ENCODE measurements at regions not wholly inside any gene's neighbourhood (a gene's known extent, or its start where the extent isn't known, plus 50 kb on each side); places are given as distances from the start of the nearest gene placed in this dataset.
A peak's percentile ranks its signal among the peaks of the same experiment; 100 is the strongest.
"Not testable (repeated sequence)": the region's sequence is repeated elsewhere in the genome, so short reads cannot be mapped to it uniquely, and the experiment has no call there.

GRCh38 chr6:58117162-58117561 lies 799.7 kb downstream of the PRIM2 start:
- DNase-seq: not testable (repeated sequence)

DNA sequence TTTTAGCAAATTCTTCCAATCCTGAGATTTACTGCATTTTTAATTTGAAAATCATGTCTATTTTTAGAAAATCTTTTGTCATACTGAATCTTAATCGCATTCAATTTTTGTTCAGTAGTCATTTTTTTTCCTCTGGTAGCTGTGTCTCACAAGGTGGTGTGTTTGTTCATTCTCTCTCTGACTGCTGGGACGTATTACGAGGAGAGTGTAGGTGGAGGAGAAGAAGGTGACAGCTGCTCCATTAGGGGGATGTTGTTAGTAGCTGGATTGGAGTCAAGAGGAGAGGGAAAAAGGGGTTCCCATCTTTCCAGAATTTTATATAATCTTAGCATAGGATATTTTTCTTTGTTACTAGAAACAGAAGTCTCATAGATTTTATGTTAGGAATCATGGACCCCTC lies 804.2 kb downstream of the PRIM2 start:
- not testable (repeated sequence) for DNase-seq

DNA sequence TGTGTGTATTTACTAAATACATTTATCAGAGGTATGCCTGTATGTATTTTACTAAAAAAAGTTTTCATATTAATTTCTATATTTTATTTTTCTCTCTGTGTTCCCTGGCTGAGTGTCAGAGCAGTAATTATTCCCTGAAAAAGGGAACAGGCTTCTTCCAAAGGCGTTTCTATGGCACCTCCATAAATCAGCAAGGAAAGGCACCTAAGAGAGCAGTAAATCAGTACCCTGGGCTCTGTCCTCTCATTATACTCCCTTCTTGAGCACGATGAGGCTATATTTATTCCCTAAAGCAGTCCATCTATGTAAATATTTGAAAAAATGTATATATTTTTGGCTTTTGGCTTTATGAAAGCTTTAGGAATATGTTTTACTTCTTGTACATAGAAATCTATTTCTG lies 806.3 kb downstream of the PRIM2 start:
- DNase-seq: not testable (repeated sequence)

- DNase-seq: not testable (repeated sequence)
These were observed 811.1 kb downstream of the PRIM2 start for GRCh38 chr6:58128549-58128948.

DNA sequence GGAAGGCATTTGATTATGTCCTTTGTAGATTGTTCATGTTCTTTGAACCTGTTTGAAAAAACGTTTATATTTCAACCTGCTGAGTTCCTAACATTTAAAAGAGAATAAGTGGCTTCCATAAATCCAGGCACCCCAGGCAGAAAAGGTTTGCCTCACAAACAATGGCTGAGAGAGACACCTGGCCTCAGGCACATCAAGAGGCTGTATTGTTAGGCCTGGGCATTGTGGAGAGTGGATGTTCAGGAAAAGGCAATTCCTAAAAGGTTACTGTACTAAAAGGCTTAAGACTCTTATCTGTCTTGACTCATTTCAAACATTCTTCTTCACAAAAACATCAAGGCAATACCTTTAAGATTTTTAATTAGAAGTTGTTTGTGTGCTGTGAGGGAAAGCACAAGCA lies 811.7 kb downstream of the PRIM2 start:
- not testable (repeated sequence) for DNase-seq

DNA sequence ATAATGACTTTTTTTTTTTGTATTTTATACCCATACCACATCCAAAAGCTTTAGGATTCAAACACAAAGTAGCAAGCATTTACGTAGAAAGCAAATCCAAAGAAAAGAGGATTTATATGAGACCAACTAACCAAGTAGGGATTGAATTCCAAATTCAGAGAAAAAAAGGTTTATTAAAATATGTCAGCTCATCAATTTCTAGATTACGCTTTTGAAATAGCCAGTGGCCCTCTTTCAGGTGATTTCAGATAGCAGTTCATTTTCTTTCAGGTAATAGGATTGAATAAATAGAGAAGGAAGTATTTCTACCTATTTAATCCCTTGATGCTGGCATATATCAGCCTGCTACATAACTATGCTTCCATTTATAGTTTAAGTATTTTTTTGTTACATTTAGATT lies 822.3 kb downstream of the PRIM2 start:
- not testable (repeated sequence) for DNase-seq

DNA sequence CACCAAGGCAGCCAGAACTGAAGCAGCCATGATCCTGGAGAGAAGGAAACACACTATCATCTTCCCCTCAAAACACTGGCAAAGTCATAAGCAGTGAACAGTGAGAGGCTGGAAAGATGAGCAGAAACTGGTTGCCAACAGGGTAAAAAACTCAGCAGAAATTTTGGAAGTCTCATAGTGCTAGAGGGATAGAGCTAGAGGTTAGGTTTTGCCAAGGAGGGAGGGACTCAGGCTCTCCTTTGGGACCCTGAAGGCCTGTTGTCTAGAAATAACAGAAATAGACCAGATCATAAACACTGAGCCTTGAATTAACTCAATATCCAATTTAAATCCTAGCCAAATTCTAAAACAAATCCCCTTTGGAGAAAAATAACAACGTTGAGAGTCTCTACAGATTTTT lies 853.6 kb downstream of the PRIM2 start:
- DNase-seq: not testable (repeated sequence)

GRCh38 chr6:58181557-58182065 lies 864.2 kb downstream of the PRIM2 start:
- DNase-seq: not testable (repeated sequence)

DNA sequence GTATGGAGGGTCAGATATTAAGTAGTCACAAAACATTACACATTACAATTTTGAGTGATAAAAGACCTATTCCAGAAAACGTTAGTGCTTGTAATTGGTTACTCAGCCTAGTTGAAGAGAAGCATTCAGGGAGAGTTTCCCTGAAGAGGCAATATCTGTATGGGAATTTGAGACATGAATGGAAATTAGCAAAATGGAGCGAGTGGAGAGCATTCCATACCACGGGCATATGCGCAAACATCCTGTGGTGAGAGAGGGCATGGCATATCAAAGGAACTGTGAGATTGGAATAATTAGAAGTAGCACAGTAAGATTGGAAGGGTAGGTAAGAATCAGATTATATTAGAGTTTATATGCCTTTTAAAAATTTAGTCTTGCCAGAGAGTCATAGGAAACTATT lies 867.9 kb downstream of the PRIM2 start:
- not testable (repeated sequence) for DNase-seq

- not testable (repeated sequence) for DNase-seq
These were observed 875.8 kb downstream of the PRIM2 start for GRCh38 chr6:58193209-58193608.

DNA sequence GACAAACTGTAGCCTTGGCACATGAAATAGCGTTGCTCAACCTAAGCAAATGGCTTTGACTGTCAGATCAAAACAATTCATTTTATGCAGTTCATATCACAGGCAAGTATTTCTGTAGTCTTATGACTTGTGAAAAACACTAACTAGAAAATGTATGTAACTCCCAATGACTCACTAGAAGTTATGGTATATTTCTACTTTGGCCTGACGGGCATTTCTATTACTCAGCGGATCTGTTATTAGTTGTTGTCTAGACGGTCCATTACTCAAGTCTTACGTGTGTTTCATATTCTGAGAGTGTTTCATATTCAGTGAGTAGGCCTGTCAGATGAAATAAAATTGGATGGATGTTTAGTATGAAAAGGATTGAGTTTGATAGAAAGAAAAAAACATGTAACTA lies 880.9 kb downstream of the PRIM2 start:
- peak; percentile 19 for DNase-seq

DNA sequence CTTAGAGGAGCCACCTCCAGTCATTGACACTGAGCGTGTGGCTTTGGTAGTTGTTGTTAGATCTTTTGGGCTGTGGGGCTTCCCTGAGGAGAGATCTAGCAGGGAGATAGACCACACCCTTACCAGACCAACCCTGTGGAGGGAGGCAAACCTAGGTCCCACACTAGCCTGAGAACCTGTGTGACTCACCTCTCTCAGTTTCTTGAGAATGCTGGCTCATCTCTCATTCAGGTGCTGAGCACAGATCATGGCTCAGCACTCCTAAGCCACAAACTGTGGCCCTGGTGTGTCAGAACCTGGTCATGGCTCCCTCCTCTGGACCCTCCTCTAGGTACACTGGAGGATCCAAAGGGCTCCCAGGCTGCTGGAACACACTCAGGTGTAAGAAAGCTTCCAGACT lies 919.7 kb downstream of the PRIM2 start:
- DNase-seq: not testable (repeated sequence)

DNA sequence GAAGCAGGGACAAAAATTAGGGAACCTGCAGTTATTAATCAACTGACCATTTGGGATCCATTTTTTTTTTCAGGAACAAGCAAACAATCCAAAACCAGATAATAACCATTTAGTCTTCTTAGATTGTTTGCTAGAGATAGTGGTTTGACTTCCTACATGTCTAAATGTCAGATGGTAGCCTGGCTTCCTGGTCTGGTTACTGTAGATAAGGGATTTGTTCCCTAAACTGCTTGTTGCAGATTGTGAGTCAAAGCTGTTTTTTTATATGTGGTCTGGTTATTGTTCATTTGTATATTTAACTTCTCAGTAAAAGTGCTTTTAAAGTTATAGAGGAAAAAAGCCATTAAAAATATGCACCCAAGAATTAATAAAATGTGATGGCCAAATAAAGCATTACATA lies 921.0 kb downstream of the PRIM2 start:
- not testable (repeated sequence) for DNase-seq

GRCh38 chr6:58257625-58258024 lies 940.2 kb downstream of the PRIM2 start:
- DNase-seq: not testable (repeated sequence)

GRCh38 chr6:58290177-58290576 lies 972.7 kb downstream of the PRIM2 start:
- DNase-seq: no peak

DNA sequence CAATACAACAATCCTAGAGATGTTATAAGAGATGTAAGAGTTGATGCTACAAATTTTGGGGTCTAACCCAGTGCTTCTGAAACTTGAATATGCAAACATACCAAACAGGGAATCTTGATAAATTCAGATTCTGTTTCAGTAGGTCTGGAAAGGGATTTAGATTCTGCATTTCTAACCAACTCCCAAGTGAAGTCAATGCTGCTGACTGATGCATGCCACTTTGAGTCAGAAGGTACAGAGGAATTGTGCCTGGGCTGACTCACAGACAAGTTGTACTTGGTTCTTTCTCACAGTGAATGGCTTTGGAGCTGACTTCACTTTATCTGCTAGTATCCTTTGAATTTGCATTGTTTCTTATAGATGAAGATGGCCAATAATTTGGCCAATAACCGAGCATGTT lies 973.9 kb downstream of the PRIM2 start:
- DNase-seq: not testable (repeated sequence)

DNA sequence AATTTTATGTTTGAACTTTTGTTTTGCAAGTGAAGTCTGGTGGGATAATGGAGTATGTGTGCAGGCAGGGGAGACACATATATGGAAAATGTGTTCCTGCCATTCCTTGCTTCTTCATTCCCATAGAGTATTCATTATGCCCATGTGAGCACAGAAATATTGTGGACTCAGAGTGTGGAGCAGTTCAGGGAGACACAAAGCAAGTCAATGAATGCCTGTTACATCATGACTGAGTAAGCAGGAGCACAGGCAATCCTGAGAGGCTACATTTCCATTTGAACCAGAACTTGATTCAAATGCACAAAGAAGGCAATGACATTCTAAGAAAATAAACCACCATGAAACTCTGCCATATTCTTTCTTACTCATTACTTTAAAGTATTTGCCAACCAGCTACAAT lies 990.5 kb downstream of the PRIM2 start:
- not testable (repeated sequence) for DNase-seq

GRCh38 chr6:58332108-58332507 lies 1014.7 kb downstream of the PRIM2 start:
- DNase-seq: not testable (repeated sequence)

DNA sequence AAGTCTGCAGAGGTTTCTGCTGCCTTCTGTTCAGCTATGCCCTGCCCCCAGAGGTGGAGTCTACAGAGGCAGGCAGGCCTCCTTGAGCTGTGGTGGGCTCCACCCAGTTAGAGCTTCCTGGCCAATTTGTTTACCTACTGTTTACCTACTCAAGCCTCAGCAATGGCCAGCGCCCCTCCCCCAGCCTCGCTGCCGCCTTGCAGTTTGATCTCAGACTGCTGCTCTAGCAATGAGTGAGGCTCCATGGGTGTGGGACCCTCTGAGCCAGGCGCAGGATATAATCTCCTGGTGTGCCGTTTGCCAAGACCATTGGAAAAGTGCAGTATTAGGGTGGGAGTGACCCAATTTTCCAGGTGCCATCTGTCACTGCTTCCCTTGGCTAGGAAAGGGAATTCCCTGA lies 1024.9 kb downstream of the PRIM2 start:
- not testable (repeated sequence) for DNase-seq

DNA sequence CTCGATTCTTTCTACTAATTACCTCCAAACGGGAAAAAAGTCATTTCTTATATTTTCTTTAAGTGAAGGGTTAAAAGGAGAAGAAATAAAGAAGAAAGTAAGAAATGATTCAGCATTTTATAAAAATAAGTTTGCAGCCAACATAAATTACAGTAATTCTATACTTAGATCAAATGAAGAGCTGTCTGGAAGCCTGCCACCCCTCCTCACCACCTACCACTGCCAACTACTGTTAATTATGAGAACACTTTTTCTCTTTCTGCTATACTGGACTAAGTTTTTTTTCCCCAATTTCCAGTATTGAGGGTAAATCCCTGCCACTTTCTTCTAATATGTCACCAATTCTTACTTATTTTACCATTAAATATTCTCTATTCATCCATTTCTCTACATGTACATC lies 1030.1 kb downstream of the PRIM2 start:
- not testable (repeated sequence) for DNase-seq

DNA sequence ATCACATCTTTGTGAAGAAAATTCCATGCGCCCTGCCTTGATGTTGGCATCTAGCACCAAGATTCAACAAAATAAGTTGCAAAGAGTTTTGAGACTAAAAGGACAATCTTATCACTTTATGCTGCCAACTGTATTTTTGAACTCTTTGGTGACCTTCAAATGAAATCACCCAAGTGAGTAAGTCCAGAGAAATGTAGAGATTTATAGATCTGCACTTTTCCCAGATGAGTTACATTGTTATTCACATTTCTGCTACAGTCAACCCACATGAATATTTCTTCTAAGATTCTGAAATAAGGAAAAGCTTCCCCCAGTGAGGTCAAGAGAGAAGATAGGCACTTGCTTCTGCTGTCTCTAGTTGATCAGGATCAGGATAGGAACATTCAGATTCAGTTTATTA lies 1034.2 kb downstream of the PRIM2 start:
- not testable (repeated sequence) for DNase-seq

- DNase-seq: not testable (repeated sequence)
These were observed 1041.0 kb downstream of the PRIM2 start for GRCh38 chr6:58358452-58358851.

DNA sequence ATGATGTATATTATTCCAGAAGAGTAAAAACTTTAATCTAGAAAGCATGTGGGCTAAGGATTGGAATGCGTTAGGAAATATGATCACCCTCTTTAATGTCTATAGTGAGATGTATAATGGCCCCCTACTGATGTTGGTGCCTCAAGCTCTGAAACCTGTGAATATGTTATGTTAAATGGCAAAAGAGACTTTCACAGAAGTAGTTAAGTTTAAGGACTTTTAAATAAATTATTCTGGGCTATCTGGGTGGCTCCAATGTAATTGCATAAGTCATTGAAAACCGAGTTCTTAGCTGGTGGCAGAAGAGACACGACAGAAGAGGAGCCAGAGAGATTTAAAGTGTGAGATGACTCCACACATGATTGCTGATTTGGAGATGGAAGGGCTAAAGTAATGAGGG lies 1048.4 kb downstream of the PRIM2 start:
- DNase-seq: not testable (repeated sequence)

GRCh38 chr6:58406659-58407058 lies 1089.2 kb downstream of the PRIM2 start:
- not testable (repeated sequence) for DNase-seq

- DNase-seq: no peak
These were observed 1101.9 kb downstream of the PRIM2 start for GRCh38 chr6:58419321-58419720.

Data from retina (tissue), 1 donor.